ENCODE measurements at regions not wholly inside any gene's neighbourhood (a gene's known extent, or its start where the extent isn't known, plus 50 kb on each side); places are given as distances from the start of the nearest gene placed in this dataset.
"Not testable (repeated sequence)": the region's sequence is repeated elsewhere in the genome, so short reads cannot be mapped to it uniquely, and the experiment has no call there.

DNA sequence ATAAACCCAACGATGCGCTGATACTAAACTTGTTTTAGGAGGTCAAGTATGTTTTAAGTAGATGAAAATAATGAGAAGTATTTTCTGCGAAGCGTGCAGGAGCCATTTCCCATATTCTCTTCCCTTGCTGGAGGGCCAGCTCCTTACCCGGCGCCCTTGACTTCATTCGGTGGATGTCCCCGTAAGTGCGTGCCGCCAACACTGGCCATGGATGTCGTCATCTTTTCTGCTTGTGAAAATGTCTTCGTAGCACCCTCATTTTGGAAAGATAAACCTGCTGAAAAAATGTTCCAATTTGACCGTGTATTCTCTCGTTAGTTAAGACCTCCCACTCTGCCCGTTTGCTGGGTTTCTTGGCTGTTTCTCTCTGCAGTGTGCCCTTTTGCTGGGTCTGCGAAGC is 127.5 kb downstream of the RTP5 start:
- ChIA-PET CTCF (no interaction called here), POLR2A (no interaction called here)
- DNase-seq (ENCODE audit: extremely low spot score) = no peak
- TF ChIP-seq, protein P1, sequence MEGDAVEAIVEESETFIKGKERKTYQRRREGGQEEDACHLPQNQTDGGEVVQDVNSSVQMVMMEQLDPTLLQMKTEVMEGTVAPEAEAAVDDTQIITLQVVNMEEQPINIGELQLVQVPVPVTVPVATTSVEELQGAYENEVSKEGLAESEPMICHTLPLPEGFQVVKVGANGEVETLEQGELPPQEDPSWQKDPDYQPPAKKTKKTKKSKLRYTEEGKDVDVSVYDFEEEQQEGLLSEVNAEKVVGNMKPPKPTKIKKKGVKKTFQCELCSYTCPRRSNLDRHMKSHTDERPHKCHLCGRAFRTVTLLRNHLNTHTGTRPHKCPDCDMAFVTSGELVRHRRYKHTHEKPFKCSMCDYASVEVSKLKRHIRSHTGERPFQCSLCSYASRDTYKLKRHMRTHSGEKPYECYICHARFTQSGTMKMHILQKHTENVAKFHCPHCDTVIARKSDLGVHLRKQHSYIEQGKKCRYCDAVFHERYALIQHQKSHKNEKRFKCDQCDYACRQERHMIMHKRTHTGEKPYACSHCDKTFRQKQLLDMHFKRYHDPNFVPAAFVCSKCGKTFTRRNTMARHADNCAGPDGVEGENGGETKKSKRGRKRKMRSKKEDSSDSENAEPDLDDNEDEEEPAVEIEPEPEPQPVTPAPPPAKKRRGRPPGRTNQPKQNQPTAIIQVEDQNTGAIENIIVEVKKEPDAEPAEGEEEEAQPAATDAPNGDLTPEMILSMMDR (IDR thresholded peaks at IDR 0.05; ENCODE audit: control extremely low read depth, extremely low read depth, low read depth, missing control alignments) = no peak

DNA sequence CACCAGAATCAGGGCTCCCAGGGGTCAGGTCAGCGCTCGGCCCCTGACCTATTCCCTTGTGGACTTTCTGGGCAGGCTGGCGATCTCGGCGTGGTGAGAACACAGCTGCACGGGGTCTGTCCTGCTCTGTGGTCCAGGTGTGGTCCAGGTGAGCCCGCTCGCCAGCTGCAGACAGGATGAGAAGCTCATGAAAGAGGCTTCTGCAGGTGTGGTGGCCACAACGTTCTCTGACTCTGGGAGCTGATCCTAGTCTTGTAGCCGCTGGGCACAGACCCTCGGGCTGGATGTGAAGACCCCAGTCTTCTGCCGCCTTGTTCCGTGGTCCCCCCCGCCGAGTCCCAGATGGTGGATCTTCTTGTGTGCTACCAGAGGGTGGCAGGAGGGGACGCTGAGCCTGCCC is 129.7 kb downstream of the RTP5 start:
- ChIA-PET POLR2A (no interaction called here), CTCF (interaction anchor here (1.4 kb wide), 1 partner anchor 49 kb away, joined by 3 read pairs; no protein-coding TSS in a partner anchor)
- TF ChIP-seq, protein P1 (IDR thresholded peaks at IDR 0.05; ENCODE audit: control extremely low read depth, extremely low read depth, low read depth, missing control alignments) = no peak
- DNase-seq (ENCODE audit: extremely low spot score) = no peak

- ChIA-PET CTCF (no interaction called here), POLR2A (no interaction called here)
- DNase-seq (ENCODE audit: extremely low spot score) = no peak
- TF ChIP-seq, protein P1 (IDR thresholded peaks at IDR 0.05; ENCODE audit: control extremely low read depth, extremely low read depth, low read depth, missing control alignments) = no peak
Measured at GRCh38 chr2:242001853-242002252, 132.3 kb downstream of the RTP5 start.

DNA sequence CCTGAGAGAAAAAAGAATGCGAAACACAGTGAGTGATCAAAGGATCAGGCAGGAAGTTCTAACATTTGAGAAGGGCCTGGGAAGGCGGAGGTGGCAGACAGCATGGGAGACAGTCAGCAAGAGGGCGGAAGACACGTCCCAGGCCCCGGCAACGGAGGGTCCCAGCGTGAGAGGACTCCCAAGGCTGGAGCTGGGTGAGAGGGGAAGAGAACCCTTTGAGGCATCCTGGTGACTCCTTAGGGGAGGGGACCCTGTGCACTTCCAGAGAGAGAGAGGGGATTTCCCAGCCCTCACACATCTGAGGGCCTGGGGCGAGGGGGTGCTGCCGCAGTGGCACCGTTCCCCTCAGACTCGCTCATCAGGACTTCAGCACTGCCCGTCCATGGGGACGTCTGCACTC is 133.4 kb downstream of the RTP5 start:
- POLR2A ChIA-PET = no interaction called here
- no peak for DNase-seq (ENCODE audit: extremely low spot score)
- CTCF ChIA-PET = no interaction called here
- TF ChIP-seq, protein P1 (IDR thresholded peaks at IDR 0.05; ENCODE audit: control extremely low read depth, extremely low read depth, low read depth, missing control alignments) = no peak

- TF ChIP-seq, protein P1 (IDR thresholded peaks at IDR 0.05; ENCODE audit: control extremely low read depth, extremely low read depth, low read depth, missing control alignments) = no peak
- ChIA-PET POLR2A (no interaction called here), CTCF (no interaction called here)
- no peak for DNase-seq (ENCODE audit: extremely low spot score)
Measured at GRCh38 chr2:242004223-242004901, 134.8 kb downstream of the RTP5 start.

DNA sequence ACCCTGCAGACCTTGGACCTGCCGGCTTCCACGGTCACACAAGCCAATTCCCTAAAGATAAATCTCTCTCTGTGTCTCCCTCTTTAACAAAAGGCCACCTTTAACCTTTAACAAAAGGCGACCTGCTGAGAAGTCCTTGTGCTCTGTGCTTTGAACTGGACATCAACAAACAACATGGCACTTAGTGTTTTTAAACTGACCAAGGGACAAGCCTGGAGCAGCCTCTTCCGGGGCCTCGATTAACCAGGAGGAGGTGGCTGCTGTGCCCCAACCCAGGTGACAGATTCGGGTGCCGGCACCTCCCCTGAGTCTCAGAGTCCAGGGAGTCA is 135.3 kb downstream of the RTP5 start:
- CTCF ChIA-PET = no interaction called here
- TF ChIP-seq, protein P1 (IDR thresholded peaks at IDR 0.05; ENCODE audit: control extremely low read depth, extremely low read depth, low read depth, missing control alignments) = no peak

DNA sequence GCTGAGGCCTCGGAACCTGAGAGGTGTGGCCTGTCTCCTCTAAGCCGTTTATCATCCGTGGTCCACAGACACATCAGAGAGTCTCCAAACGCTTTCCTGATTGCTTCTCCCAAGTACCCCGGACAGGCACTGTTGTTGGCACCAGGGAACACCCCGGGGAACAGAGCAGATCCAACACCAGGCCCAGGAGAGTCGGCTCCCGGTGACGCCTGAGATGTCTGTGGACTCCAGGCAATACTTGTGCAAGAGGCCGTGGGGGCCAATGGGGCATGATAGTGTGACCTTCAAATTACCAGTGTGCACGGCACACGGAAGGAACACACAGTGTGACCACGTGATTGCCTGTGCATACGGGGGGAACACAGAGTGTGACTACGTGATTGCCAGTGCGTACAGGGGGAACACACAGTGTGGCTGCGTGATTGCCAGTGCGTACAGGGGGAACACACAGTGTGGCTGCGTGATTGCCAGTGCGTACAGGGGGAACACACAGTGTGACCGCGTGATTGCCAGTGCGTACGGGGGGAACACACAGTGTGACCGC is 136.6 kb downstream of the RTP5 start:
- DNase-seq (ENCODE audit: extremely low spot score); POLR2A ChIA-PET; CTCF ChIA-PET: not testable (repeated sequence)

More for the DNA sequence above, 135.3 kb downstream of the RTP5 start:
- DNase-seq (ENCODE audit: extremely low spot score) = no peak
- POLR2A ChIA-PET = no interaction called here

DNA sequence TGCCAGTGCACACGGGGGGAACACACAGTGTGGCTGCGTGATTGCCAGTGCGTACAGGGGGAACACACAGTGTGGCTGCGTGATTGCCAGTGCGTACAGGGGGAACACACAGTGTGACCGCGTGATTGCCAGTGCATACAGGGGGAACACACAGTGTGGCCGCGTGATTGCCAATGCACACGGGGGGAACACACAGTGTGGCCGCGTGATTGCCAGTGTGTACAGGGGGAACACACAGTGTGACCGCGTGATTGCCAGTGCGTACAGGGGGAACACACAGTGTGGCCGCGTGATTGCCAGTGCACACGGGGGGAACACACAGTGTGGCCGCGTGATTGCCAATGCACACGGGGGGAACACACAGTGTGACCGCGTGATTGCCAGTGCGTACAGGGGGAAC is 139.4 kb downstream of the RTP5 start:
- POLR2A ChIA-PET; CTCF ChIA-PET; DNase-seq (ENCODE audit: extremely low spot score): not testable (repeated sequence)

- DNase-seq (ENCODE audit: extremely low spot score); CTCF ChIA-PET; POLR2A ChIA-PET: not testable (repeated sequence)
Measured at GRCh38 chr2:242009846-242010245, 140.3 kb downstream of the RTP5 start.

GRCh38 chr2:242010252-242011166 is 141.0 kb downstream of the RTP5 start:
- CTCF ChIA-PET; POLR2A ChIA-PET; DNase-seq (ENCODE audit: extremely low spot score): not testable (repeated sequence)
